HG03520 (cell line): ENCODE measurements at regions not wholly inside any gene's neighbourhood (a gene's known extent, or its start where the extent isn't known, plus 50 kb on each side); places are given as distances from the start of the nearest gene placed in this dataset.
"Not testable (repeated sequence)": the region's sequence is repeated elsewhere in the genome, so short reads cannot be mapped to it uniquely, and the experiment has no call there.

Source experiments
- ATAC-seq: cut with Tn5 transposase; IDR thresholded peaks from one replicate; pipeline ENCODE4 v1.9.1; 2021; ENCODE audit warnings: mild to moderate bottlenecking, moderate library complexity; ENCODE audit not compliant: unreplicated experiment

- ATAC-seq: no peak
Measured at GRCh38 chr10:6706725-6707124, 126.6 kb upstream of the PRKCQ start.

- ATAC-seq: no peak
Measured at GRCh38 chr10:6704896-6705295, 124.8 kb upstream of the PRKCQ start.

DNA sequence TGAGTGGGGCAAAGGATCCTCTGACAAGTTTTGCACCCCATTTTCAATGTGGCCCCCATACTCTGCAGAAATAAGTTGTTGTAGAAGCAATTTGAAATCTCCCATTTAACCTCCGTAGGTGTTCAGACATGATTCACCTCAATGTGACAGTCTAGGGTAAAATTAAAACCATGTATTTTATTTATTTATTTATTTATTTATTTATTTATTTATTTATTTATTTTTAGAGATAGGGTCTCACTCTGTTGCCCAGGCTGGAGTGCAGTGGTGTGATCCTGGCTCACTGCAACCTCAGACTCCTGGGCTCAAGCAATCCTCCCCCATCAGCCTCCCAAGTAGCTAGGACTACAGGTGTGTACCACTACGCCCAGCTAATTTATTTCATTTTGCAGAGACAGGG lies 122.8 kb upstream of the PRKCQ start:
- not testable (repeated sequence) for ATAC-seq

DNA sequence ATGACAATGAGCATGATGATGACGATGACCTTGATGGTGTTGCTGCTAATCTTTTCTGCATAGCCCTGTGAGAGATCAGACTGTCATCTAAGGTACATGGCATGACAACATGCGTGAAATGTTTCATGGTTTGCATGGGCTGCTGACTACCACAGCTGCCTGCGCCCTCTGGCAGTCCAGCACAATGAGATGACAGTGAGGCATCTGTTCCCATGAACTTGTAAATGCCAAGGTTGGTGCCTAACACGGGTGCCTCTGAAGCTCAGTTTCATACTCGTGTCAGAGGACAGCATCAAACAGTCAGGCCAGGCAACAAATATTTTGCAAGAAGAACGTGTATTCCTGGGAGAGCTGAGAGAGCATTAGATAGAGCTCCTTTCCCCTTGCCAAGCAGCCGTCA lies 122.0 kb upstream of the PRKCQ start:
- ATAC-seq: no peak

DNA sequence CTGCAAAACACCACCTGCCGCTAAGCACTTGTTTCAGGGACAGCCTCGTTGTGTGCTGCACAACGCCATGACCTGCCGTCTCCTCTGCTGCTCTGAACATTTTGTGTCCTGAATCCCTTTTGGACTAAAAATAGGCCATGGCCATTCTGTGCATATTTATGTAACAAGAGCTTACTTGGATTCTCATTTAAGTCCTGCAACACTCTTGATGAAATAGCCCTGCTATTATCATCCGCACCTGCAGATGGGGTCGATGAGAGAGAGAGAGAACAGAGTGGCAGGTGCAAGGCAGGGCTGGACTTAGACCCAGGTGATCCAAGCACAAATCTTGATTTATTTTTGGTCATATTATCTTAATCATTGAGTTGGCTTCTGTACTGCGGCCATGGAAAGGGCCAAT lies 121.2 kb upstream of the PRKCQ start:
- ATAC-seq: no peak

- no peak for ATAC-seq
Measured at GRCh38 chr10:6700066-6700465, 120.0 kb upstream of the PRKCQ start.

DNA sequence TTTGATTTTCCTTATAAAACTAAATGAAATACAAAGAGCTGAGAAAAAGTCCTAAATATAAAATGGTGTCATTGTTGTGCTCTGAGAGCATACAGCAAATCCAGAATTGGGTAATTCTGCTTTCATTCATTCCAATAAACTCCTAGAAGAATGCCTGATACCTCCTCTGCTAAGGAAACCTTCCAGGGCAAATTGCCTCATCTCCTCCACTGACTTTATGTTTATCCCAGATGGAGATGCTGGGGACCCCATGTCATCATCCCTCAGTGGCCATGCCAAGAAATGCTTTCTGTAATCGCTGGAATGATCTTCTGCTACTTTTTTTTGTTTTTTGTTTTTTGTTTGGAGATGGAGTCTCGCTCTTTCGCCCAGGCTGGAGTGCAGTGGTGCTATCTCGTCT lies 119.3 kb upstream of the PRKCQ start:
- ATAC-seq: no peak

DNA sequence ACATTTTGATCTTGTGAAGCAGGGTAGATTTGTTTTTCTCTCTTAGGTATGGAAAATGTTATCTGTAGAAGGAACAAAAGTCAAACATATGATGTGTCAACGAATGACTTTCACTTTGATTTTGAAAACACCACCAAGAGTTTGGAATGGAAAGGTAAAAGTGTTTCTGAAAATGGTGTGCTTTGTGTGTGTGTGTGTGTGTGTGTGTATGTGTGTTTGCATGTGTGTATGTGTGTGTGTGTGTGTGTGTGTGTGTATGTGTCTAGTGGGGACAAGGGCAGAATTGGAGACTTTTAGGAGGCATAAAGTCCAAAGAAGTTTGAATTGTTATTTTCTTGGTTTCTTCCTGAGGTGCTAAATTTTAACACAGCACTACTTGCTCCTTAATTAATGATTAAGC lies 115.4 kb upstream of the PRKCQ start:
- no peak for ATAC-seq

- no peak for ATAC-seq
Measured at GRCh38 chr10:6694447-6695140, 114.5 kb upstream of the PRKCQ start.

DNA sequence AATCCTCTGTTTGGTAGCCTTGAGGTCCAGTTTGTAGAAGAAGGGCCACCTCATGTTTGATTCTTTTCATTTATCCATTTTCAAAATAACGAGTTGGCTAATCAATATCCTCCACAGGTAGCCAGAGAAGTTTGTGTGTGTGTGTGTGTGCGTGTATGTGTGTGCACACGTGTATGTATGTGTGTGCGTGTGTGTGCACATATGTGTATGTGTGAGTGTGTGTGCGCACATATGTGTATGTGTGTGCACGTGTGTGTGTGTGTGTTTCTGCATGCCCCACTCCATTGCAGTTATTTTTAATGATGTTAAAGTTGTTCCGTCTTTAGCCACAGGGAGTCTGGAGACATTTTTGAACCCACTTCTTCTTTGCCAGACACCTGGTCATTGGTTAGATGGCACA lies 112.8 kb upstream of the PRKCQ start:
- no peak for ATAC-seq

GRCh38 chr10:6692103-6692502 lies 112.0 kb upstream of the PRKCQ start:
- ATAC-seq: no peak

DNA sequence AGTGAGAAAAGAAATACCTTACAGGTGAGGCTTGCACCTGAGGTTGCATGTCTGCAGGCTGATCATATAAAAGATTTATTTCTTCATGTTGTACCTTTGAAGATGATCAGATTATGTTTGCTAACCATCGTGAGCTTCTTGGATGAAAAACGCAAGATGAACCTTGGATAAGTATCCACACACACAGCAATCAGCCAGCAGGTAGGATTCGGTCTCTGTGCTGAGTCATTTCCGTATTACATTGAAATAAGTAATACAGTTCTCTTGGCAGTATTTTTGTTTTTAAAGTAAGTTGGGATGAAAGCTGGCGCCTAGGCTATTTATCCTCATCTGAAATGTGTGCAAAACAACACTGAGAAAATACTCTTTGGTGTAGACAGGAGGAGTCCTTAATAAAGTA lies 109.0 kb upstream of the PRKCQ start:
- ATAC-seq: no peak

DNA sequence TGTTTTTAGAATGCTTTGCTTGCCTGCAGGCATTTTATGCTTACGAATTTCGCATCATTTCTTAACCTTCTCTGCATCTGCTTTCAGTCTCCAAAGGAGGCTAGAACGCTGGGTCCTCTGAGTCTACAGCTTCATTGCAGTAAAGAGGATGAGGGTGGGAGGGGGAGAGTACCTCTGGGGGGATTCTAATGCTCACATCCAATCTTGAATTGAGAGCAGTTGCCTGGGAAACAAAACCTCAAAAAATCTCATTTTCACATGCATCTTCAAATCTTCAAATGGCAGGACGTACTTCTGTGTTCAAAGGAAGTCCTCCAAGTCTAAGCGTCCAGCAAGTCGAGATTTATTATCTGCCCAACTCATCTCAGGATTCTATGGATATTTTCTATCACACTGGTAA lies 100.7 kb upstream of the PRKCQ start:
- ATAC-seq: no peak

- no peak for ATAC-seq
Measured at GRCh38 chr10:6678956-6679355, 98.9 kb upstream of the PRKCQ start.

DNA sequence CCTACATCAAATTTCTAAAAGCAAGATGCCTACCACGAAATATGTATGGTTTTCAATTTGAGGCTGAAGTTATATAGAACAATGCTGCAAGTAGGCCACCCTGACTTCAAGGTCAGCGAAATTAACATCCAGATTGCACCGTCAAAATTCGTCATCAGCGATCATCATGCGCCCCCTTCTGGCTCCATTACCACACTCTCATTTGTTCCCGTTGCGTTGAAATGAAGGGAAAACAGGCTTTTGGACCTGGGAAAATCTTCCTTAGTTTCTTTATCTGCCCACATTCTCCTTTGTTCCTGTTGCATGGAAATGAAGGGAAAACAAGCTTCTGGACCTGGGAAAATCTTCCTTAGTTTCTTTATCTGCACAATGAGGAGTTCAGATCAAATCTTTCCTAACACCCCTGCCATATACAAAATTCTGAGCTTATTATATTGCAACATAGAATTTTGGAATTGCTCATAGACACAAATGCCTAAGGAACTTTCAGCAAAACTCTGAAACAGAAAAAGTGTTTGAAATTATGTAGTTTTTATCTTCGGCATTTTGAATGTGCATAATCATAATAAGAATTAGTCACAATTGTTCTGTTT lies 98.2 kb upstream of the PRKCQ start:
- no peak for ATAC-seq

DNA sequence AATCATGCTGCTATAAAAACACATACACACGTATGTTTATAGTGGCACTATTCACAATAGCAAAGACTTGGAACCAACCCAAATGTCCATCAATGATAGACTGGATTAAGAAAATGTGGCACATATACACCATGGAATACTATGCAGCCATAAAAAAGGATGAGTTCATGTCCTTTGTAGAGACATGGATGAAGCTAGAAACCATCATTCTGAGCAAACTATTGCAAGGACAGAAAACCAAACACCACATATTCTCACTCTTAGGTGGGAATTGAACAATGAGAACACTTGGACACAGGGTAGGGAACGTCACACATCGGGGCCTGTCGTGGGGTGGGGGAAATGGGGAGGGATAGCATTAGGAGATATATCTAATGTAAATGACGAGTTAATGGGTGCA lies 97.1 kb upstream of the PRKCQ start:
- not testable (repeated sequence) for ATAC-seq

GRCh38 chr10:6674291-6674690 lies 94.2 kb upstream of the PRKCQ start:
- no peak for ATAC-seq

DNA sequence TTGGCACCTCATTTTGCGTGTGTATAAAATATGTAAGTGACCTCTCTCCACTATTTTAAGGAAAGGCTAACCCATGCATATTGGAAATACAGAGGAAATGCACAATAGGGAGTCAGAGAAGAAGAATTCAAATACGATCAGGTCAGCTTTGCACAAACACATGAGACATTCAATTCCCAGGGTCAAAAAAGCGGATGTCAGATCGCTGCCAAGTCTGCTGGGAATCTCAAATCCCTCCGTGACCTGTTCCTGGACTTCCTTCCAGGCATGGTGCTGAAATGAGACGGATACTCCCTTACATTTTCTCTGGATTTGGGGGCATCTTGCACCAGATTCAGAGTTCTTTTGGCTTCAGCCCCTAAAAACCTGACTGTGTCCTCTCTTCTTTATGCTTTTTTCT lies 91.9 kb upstream of the PRKCQ start:
- ATAC-seq: no peak

DNA sequence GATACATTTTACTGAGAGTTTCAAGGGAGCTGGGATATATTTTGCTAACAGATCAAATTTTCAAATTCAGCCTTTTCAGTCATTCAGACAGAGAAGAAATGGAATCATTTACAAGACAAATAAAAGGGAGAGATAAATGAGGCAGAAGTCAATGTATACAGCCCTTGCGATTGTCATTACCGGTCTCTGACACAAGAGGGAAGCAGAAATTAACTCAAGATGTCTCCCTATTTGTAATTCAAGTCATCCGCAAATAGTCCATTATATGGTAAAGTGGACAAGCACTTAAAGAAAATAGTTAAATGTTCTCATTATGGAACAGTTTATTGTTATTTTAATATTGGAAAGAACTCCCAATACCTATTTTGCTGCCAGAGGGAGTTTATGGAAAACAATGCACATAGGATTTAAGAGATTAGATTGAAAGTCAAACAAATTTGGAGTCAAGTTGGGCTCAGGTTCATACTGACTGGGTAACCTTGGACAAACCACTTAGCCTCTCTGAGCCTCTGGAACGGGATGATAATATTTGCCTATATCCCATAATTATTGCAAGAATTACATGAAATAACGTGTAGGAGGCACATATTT lies 89.3 kb upstream of the PRKCQ start:
- ATAC-seq: no peak

DNA sequence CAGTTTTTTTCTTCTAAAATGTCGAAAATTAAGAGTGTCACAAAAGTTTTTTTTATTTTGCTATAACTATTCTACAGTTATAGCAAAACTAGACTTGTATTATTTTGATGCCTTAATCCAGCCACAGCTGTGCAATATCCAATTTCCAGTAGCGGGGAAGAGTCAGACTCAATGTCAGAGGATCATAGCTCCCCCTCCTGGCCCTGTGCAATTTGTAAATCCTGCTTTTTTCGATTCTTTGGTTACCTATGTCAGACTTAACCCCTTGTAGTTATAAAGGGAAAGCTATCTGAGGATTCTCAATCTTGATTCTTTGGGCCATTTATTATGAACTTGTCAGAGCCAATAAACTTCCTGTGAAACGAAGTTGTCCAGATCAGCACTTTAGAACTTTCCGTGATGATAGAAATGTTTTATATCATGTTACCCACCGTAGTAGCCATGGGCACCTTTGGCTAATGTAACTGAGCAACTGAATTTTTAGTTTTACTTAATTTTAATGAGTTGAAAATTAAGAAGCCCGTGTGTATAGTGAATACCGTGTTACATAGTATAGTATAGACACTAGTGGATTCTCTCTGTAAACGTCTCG lies 87.7 kb upstream of the PRKCQ start:
- no peak for ATAC-seq

DNA sequence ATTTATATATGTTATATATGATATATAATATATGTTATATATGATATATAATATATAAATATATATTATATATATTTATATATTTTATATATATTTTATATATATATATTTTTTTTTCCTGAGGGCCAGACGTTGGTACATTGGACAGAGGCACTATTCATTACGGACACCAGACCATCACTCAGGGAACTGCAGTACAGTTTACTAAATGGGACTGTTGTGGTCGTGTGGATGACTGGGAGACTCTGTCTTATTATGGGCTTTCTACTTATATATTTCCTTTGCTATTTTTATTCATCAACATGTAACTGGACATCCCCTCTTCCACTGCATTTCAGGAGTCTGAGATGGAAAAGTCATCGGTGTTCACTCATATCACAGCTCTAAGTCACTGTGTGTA lies 87.1 kb upstream of the PRKCQ start:
- ATAC-seq: no peak

DNA sequence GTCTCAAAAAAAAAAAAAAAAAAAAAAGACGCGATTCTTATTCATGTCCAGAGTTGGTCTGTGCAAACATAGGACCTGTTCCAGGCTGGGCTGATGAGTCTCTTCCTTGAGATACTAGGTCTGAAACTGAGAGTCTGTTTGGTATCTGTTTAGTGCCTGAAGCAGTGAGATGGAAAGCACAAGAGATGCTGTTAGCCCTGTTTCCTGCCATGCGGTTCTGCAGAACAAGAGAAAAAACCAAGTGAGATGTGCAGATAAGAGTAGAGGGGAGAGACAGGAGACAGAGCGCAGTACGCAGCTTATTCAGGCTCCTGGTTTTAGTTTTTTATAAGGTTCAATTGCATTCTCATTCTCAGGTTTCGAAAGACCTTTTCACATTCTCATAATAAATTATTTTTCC lies 85.8 kb upstream of the PRKCQ start:
- no peak for ATAC-seq
